ENCODE measurements at regions not wholly inside any gene's neighbourhood (a gene's known extent, or its start where the extent isn't known, plus 50 kb on each side); places are given as distances from the start of the nearest gene placed in this dataset.
"Not testable (repeated sequence)": the region's sequence is repeated elsewhere in the genome, so short reads cannot be mapped to it uniquely, and the experiment has no call there.

GRCh38 chr9:94020836-94021235, 63.4 kb upstream of the PTPDC1 start:
- not testable (repeated sequence) for TF ChIP-seq SUZ12 (IDR thresholded peaks at IDR 0.05); FOXM1 (IDR thresholded peaks at IDR 0.05; ENCODE audit: borderline replicate concordance); TARDBP (IDR thresholded peaks at IDR 0.05); ZNF384 (IDR thresholded peaks at IDR 0.05); BHLHE40 (IDR thresholded peaks at IDR 0.05; ENCODE audit: borderline replicate concordance); FOXA1 (IDR thresholded peaks at IDR 0.05); SP1 (IDR thresholded peaks at IDR 0.05); HDGF (IDR thresholded peaks at IDR 0.05; ENCODE audit: borderline replicate concordance); PKNOX1 (IDR thresholded peaks at IDR 0.05)
